Body of pancreas (tissue), 4 donors: ENCODE measurements at regions not wholly inside any gene's neighbourhood (a gene's known extent, or its start where the extent isn't known, plus 50 kb on each side); places are given as distances from the start of the nearest gene placed in this dataset.

Experiments
- CTCF ChIP-seq, 7 experiments: fragments of 450-650 bp in 4 of 7; fragments of 200-600 bp in 3 of 7; sonication (generic) in 3 of 7; IDR thresholded peaks; one replicate each; pipeline ENCODE4 v1.5.1; 2016 to 2019; ENCODE audit warnings: antibody characterized with exemption in 7 of 7
- POLR2A ChIP-seq, 3 donors: fragments of 450-650 bp; IDR thresholded peaks; one replicate each; pipeline ENCODE4 v1.6.1; 2016; ENCODE audit warnings: antibody characterized with exemption in 3 of 3, mild to moderate bottlenecking in 2 of 3

- no peak for TF ChIP-seq POLR2A (IDR thresholded peaks at IDR 0.05)
- TF ChIP-seq CTCF (IDR thresholded peaks at IDR 0.05), result no peak
Measured at GRCh38 chr10:128487517-128487916, 361.3 kb upstream of the MKI67 start.
